WTC11 (cell line): ENCODE measurements at regions not wholly inside any gene's neighbourhood (a gene's known extent, or its start where the extent isn't known, plus 50 kb on each side); places are given as distances from the start of the nearest gene placed in this dataset.

Experiments
- CTCF ChIP-seq: fragments of 200-600 bp; IDR thresholded peaks from 2 replicates; pipeline ENCODE4 v1.8.0; 2022; ENCODE audit warnings: antibody characterized with exemption
- E2F5 ChIP-seq: sonication (generic); formaldehyde crosslinking; IDR thresholded peaks from 2 replicates; pipeline ENCODE4 v1.8.1; 2022; ENCODE audit warnings: mild to moderate bottlenecking, moderate library complexity, missing genetic modification reagents
- JUN ChIP-seq: sonication (generic); formaldehyde crosslinking; IDR thresholded peaks from 2 replicates; pipeline ENCODE4 v1.8.0; 2023; ENCODE audit warnings: mild to moderate bottlenecking, missing genetic modification reagents
- TCF7 ChIP-seq: sonication (generic); formaldehyde crosslinking; IDR thresholded peaks from 2 replicates; pipeline ENCODE4 v1.8.0; 2022; ENCODE audit warnings: mild to moderate bottlenecking, low read depth, missing genetic modification reagents, moderate library complexity

GRCh38 chr19:32012206-32012605 lies 333.2 kb upstream of the ZNF507 start:
- TF ChIP-seq CTCF = no peak
- no peak for TF ChIP-seq E2F5 (CRISPR knock-in tag)
- TF ChIP-seq TCF7 = no peak
- no peak for TF ChIP-seq JUN (CRISPR knock-in tag)
